T-helper 2 cell treated with Interferon-gamma antibody and Interleukin-4, amounts not matched to agents 5 μg/mL and 100 μg/mL, for 36 hours (primary cell): ENCODE measurements at regions not wholly inside any gene's neighbourhood (a gene's known extent, or its start where the extent isn't known, plus 50 kb on each side); places are given as distances from the start of the nearest gene placed in this dataset.

Experiments used
- DNase-seq: peaks from one replicate; pipeline ENCODE4 v3.0.0; 2021; ENCODE audit warnings: low spot score
- H3K27ac Mint-ChIP-seq: one replicate; pipeline ENCODE4 v1.8.0; 2021; ENCODE audit warnings: mild to moderate bottlenecking, mixed read lengths
- H3K27me3 Mint-ChIP-seq: one replicate; pipeline ENCODE4 v1.8.0; 2021; ENCODE audit warnings: low read depth, mixed read lengths
- H3K36me3 Mint-ChIP-seq: one replicate; pipeline ENCODE4 v1.8.0; 2021; ENCODE audit warnings: low read depth, mixed read lengths
- H3K4me1 Mint-ChIP-seq: one replicate; pipeline ENCODE4 v1.8.0; 2021; ENCODE audit warnings: low read depth, mixed read lengths
- H3K4me3 Mint-ChIP-seq: one replicate; pipeline ENCODE4 v1.8.0; 2022; ENCODE audit warnings: mild to moderate bottlenecking, moderate library complexity, mixed read lengths
- H3K9me3 Mint-ChIP-seq: one replicate; pipeline ENCODE4 v1.8.0; 2021; ENCODE audit warnings: mixed read lengths

DNA sequence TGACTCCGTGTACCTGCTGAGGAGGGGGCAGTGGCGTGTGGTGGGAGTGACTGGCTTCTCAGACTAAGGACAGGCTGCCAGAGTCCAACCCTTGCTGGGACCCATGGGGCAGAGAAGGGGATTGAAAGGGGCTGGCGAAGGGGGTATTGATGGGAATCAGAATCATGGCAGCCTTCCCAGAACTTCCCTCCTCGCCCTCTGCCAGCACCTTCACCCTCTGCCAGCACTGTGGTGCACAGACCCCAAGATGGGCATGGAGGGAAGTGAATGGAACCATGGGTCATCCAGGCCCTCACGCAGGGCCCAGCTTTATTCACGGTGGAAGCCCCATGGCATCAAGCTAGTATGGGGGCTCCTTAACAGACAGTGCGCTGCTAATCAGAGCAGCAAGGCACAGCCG lies 76.8 kb downstream of the IRX5 start:
- H3K4me1 Mint-ChIP-seq: no peaks in the 10 kb centered on the region

GRCh38 chr16:55008836-55009510 lies 78.3 kb downstream of the IRX5 start:
- DNase-seq: no peak
- no peak overlapping the region for H3K4me3 Mint-ChIP-seq
- H3K36me3 Mint-ChIP-seq: no peaks in the 10 kb centered on the region
- no peaks in the 10 kb centered on the region for H3K27me3 Mint-ChIP-seq
- H3K4me1 Mint-ChIP-seq: no peaks in the 10 kb centered on the region
- H3K27ac Mint-ChIP-seq: no peak overlapping the region
- H3K9me3 Mint-ChIP-seq: no peaks in the 10 kb centered on the region

More for the DNA sequence above, 76.8 kb downstream of the IRX5 start:
- H3K9me3 Mint-ChIP-seq: no peaks in the 10 kb centered on the region
- no peak for DNase-seq
- H3K27ac Mint-ChIP-seq: no peak overlapping the region
- H3K36me3 Mint-ChIP-seq: no peaks in the 10 kb centered on the region
- no peaks in the 10 kb centered on the region for H3K27me3 Mint-ChIP-seq
- H3K4me3 Mint-ChIP-seq: no peak overlapping the region

DNA sequence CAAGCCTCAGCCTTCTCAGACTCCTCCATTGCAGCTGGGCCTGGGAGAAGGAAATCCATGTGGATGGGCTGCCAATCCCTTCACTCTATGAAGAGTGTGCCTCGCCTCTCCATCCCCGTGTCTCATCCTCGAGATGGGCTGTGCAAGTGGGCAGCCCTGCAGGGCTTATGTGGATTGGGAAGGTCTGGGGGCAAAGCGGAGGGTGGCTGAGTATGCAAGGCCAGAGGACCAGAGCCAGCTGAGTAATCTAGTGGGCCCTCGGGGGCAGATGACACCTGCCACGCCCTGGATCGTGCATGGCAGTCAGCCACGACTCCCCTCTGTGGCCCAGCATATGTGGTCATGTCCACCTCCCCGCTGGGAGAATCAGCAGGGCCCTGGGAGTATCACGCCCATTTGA lies 78.9 kb downstream of the IRX5 start:
- Mint-ChIP-seq H3K27me3 (no peaks in the 10 kb centered on the region), H3K4me1 (no peaks in the 10 kb centered on the region), H3K36me3 (no peaks in the 10 kb centered on the region), H3K4me3 (no peak overlapping the region), H3K9me3 (no peaks in the 10 kb centered on the region), H3K27ac (no peak overlapping the region)
- DNase-seq: no peak

DNA sequence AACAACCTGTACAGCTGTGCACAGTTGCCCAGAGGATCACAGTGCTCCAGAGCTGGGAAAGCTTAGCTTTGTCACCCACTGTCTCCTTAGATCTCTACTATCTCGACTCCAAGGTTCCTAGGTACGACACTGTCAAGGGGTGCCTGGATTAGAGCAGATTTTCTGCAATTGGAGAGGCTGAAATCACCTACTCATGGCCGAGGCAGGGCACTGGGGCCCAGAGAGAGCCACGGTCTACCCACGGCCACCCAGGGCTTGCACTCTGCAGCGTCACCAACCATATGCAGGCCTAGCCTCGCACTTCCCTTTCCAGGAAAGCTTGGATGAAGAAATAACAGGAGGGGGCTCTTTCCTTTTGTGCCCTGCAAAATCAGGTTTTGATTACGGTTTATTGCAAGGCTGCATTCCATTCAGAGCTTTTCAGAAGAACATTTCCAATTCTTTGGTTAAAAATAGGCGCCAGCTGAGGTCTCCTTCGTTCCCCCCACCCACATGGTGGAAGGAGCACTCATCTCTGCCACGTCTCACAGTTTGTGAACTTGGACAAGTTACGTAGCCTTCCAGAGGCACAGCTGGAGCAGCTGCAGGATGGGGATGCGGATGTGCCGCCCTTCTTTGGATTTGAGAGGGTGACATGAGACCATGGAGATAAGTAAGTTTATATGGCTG lies 80.0 kb downstream of the IRX5 start:
- Mint-ChIP-seq H3K9me3 (no peaks in the 10 kb centered on the region), H3K4me1 (no peaks in the 10 kb centered on the region), H3K27me3 (no peaks in the 10 kb centered on the region), H3K27ac (no peak overlapping the region), H3K36me3 (no peaks in the 10 kb centered on the region), H3K4me3 (no peak overlapping the region)
- no peak for DNase-seq

- Mint-ChIP-seq H3K4me1 (no peaks in the 10 kb centered on the region), H3K4me3 (no peak overlapping the region), H3K27ac (no peak overlapping the region), H3K36me3 (no peaks in the 10 kb centered on the region), H3K27me3 (no peaks in the 10 kb centered on the region), H3K9me3 (no peaks in the 10 kb centered on the region)
- no peak for DNase-seq
These were observed 81.7 kb downstream of the IRX5 start for GRCh38 chr16:55012362-55012761.

GRCh38 chr16:55012793-55013192 lies 82.1 kb downstream of the IRX5 start:
- no peaks in the 10 kb centered on the region for H3K27me3 Mint-ChIP-seq
- no peak for DNase-seq
- no peaks in the 10 kb centered on the region for H3K9me3 Mint-ChIP-seq
- H3K4me1 Mint-ChIP-seq: no peaks in the 10 kb centered on the region
- no peak overlapping the region for H3K27ac Mint-ChIP-seq
- H3K36me3 Mint-ChIP-seq: no peaks in the 10 kb centered on the region
- H3K4me3 Mint-ChIP-seq: no peak overlapping the region

GRCh38 chr16:55014022-55014421 lies 83.4 kb downstream of the IRX5 start:
- no peak for DNase-seq
- Mint-ChIP-seq H3K36me3 (no peaks in the 10 kb centered on the region), H3K27me3 (no peaks in the 10 kb centered on the region), H3K4me3 (no peak overlapping the region), H3K4me1 (no peaks in the 10 kb centered on the region), H3K27ac (no peak overlapping the region), H3K9me3 (no peaks in the 10 kb centered on the region)

- no peak overlapping the region for H3K27ac Mint-ChIP-seq
- H3K27me3 Mint-ChIP-seq: no peaks in the 10 kb centered on the region
- DNase-seq: no peak
- peaks cover 8% of the 10 kb centered on the region for H3K9me3 Mint-ChIP-seq
- no peaks in the 10 kb centered on the region for H3K4me1 Mint-ChIP-seq
- H3K36me3 Mint-ChIP-seq: no peaks in the 10 kb centered on the region
- H3K4me3 Mint-ChIP-seq: no peak overlapping the region
These were observed 84.7 kb downstream of the IRX5 start for GRCh38 chr16:55015181-55015913.

DNA sequence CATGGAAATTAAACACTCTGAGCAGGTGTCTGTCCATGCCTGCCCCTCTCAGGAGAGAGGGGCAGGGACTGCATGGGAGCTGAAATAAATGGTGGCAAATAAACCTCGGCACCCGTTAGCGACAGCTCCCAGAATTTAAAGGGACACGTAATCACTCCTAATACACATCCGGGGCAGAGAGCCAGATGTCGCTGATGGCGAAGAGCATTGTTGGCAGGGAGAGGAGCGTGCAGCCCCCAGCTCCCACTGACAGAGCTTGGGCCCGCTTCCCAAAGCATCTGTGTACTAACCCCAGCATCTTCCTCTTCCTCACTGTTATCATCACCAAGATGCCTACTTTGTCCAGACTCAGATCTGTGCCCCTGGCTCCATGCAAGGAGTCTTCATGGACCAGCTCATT lies 85.8 kb downstream of the IRX5 start:
- Mint-ChIP-seq H3K27ac (no peak overlapping the region), H3K27me3 (no peaks in the 10 kb centered on the region), H3K36me3 (no peaks in the 10 kb centered on the region), H3K4me1 (no peaks in the 10 kb centered on the region), H3K4me3 (no peak overlapping the region), H3K9me3 (peaks cover 8% of the 10 kb centered on the region)
- DNase-seq: no peak

GRCh38 chr16:55017321-55017720 lies 86.7 kb downstream of the IRX5 start:
- Mint-ChIP-seq H3K27me3 (no peaks in the 10 kb centered on the region), H3K4me1 (no peaks in the 10 kb centered on the region), H3K4me3 (no peak overlapping the region), H3K36me3 (no peaks in the 10 kb centered on the region), H3K9me3 (peaks cover 8% of the 10 kb centered on the region), H3K27ac (no peak overlapping the region)
- DNase-seq: no peak

- no peak overlapping the region for H3K27ac Mint-ChIP-seq
- peaks cover 8% of the 10 kb centered on the region for H3K9me3 Mint-ChIP-seq
- H3K4me3 Mint-ChIP-seq: no peak overlapping the region
- no peaks in the 10 kb centered on the region for H3K4me1 Mint-ChIP-seq
- H3K27me3 Mint-ChIP-seq: no peaks in the 10 kb centered on the region
- no peaks in the 10 kb centered on the region for H3K36me3 Mint-ChIP-seq
- DNase-seq: no peak
These were observed 88.2 kb downstream of the IRX5 start for GRCh38 chr16:55018881-55019280.

DNA sequence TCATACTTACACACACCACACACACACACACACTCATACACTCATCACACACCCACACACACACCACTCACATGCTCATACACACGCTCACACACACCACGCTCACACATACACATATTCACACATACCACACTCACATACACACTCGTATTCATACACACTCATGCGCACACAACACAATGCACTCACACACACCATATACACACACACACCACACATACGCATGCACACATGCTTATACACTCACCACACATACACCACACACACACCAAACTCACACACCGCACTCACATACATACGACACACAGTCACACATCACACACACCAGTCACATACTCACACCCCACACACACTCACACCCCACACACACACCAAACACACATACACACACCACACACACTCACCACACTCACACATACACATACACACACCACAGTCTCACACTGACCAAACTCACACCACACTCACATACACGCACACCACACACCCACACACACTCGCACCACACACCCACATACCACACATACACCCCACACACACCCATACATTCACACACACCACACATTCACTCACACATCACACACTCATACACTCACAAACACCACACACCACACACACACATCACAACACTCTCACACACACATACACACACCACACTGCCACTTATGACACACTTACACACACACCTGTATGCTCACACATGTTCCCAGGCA lies 88.9 kb downstream of the IRX5 start:
- no peaks in the 10 kb centered on the region for H3K36me3 Mint-ChIP-seq
- peaks cover 8% of the 10 kb centered on the region for H3K9me3 Mint-ChIP-seq
- H3K4me1 Mint-ChIP-seq: no peaks in the 10 kb centered on the region
- DNase-seq: no peak
- H3K4me3 Mint-ChIP-seq: no peak overlapping the region
- H3K27me3 Mint-ChIP-seq: no peaks in the 10 kb centered on the region
- no peak overlapping the region for H3K27ac Mint-ChIP-seq

- DNase-seq: no peak
- H3K4me1 Mint-ChIP-seq: no peaks in the 10 kb centered on the region
- peaks cover 8% of the 10 kb centered on the region for H3K9me3 Mint-ChIP-seq
- H3K36me3 Mint-ChIP-seq: no peaks in the 10 kb centered on the region
- H3K27me3 Mint-ChIP-seq: no peaks in the 10 kb centered on the region
- no peak overlapping the region for H3K4me3 Mint-ChIP-seq
- H3K27ac Mint-ChIP-seq: no peak overlapping the region
These were observed 91.2 kb downstream of the IRX5 start for GRCh38 chr16:55021595-55022475.
